GM23338 (cell line): ENCODE measurements at regions not wholly inside any gene's neighbourhood (a gene's known extent, or its start where the extent isn't known, plus 50 kb on each side); places are given as distances from the start of the nearest gene placed in this dataset.

Experiments used
- ATAC-seq: fragments of 200-7000 bp; cut with Tn5 transposase; 3 replicates; pipeline ENCODE4 v1.9.1; 2020
- DNase-seq: peaks from one replicate; pipeline ENCODE4 v3.0.0-alpha.2; 2015; ENCODE audit warnings: low spot score
- H2AFZ ChIP-seq: fragments of 200-600 bp; sonication (generic); 2 replicates; pipeline ENCODE4 v1.8.0; 2016; ENCODE audit warnings: antibody characterized with exemption, mild to moderate bottlenecking, moderate library complexity
- H3F3A ChIP-seq: fragments of 200-600 bp; sonication (generic); replicated peaks from 2 replicates; pipeline ENCODE4 v1.8.0; 2017; ENCODE audit warnings: antibody characterized with exemption, mixed run types, low read depth
- H3K27ac ChIP-seq: fragments of 200-600 bp; sonication (generic); 2 replicates; pipeline ENCODE4 v1.6.1; 2016; ENCODE audit warnings: low read depth
- H3K27me3 ChIP-seq: fragments of 200-600 bp; sonication (generic); 2 replicates; pipeline ENCODE4 v1.8.0; 2016; ENCODE audit warnings: mild to moderate bottlenecking, mixed run types, moderate library complexity; ENCODE audit not compliant: insufficient read depth
- H3K36me3 ChIP-seq: fragments of 200-600 bp; sonication (generic); 2 replicates; pipeline ENCODE4 v1.8.0; 2016; ENCODE audit warnings: mild to moderate bottlenecking; ENCODE audit not compliant: insufficient read depth
- H3K4me1 ChIP-seq: fragments of 200-600 bp; sonication (generic); 2 replicates; pipeline ENCODE4 v1.8.0; 2016; ENCODE audit warnings: mild to moderate bottlenecking, moderate library complexity; ENCODE audit not compliant: insufficient read depth
- H3K4me2 ChIP-seq: fragments of 200-600 bp; sonication (generic); 2 replicates; pipeline ENCODE4 v1.7.1; 2017; ENCODE audit warnings: mixed run types
- H3K4me3 ChIP-seq: fragments of 200-600 bp; sonication (generic); 2 replicates; pipeline ENCODE4 v1.6.1; 2016; ENCODE audit warnings: mixed run types
- H3K79me2 ChIP-seq: fragments of 200-600 bp; sonication (generic); replicated peaks from 2 replicates; pipeline ENCODE4 v1.8.0; 2017; ENCODE audit warnings: mild to moderate bottlenecking; ENCODE audit not compliant: insufficient read depth
- H3K9me2 ChIP-seq: fragments of 200-600 bp; sonication (generic); 2 replicates; pipeline ENCODE4 v1.8.0; 2017; ENCODE audit not compliant: insufficient read depth
- H4K20me1 ChIP-seq: fragments of 200-600 bp; sonication (generic); replicated peaks from 2 replicates; pipeline ENCODE4 v1.8.0; 2017; ENCODE audit warnings: mild to moderate bottlenecking; ENCODE audit not compliant: insufficient read depth
- H3K27ac Mint-ChIP-seq: 2 replicates; pipeline ENCODE4 v1.8.0; 2020; ENCODE audit warnings: inconsistent platforms, mild to moderate bottlenecking, moderate library complexity, mixed read lengths
- H3K27me3 Mint-ChIP-seq: 3 replicates; pipeline ENCODE4 v1.8.0; 2022; ENCODE audit warnings: low read depth, mild to moderate bottlenecking, moderate library complexity, mixed read lengths, inconsistent platforms; ENCODE audit not compliant: insufficient read depth, poor library complexity
- H3K36me3 Mint-ChIP-seq: 3 replicates; pipeline ENCODE4 v1.8.0; 2021; ENCODE audit warnings: low read depth, mild to moderate bottlenecking, inconsistent platforms, moderate library complexity, mixed read lengths
- H3K4me1 Mint-ChIP-seq: 3 replicates; pipeline ENCODE4 v1.8.0; 2020; ENCODE audit warnings: mild to moderate bottlenecking, inconsistent platforms, mixed read lengths
- H3K4me3 Mint-ChIP-seq: 3 replicates; pipeline ENCODE4 v1.8.0; 2021; ENCODE audit warnings: moderate library complexity, mild to moderate bottlenecking, inconsistent platforms, mixed read lengths
- H3K9me3 Mint-ChIP-seq: 3 replicates; pipeline ENCODE4 v1.8.0; 2020; ENCODE audit warnings: moderate library complexity, mild to moderate bottlenecking, inconsistent platforms, mixed read lengths
- CREB1 ChIP-seq: fragments of 250-450 bp; sonication (Bioruptor Pico); IDR thresholded peaks from 2 replicates; pipeline ENCODE4 v1.5.0; 2020; ENCODE audit warnings: low read depth, mild to moderate bottlenecking, moderate library complexity
- CTCF ChIP-seq, 2 experiments: fragments of 200-600 bp in 1 of 2; sonication (generic) in 1 of 2; conservative IDR thresholded peaks; 2 replicates each; pipeline versions ENCODE4 v1.5.1 to v1.6.1; 2016 to 2017; ENCODE audit warnings: antibody characterized with exemption in 2 of 2, low read depth in 2 of 2, mild to moderate bottlenecking in 2 of 2, moderate library complexity in 1 of 2
- ETS1 ChIP-seq: IDR thresholded peaks from 2 replicates; pipeline ENCODE4 v1.6.1; 2016; ENCODE audit warnings: antibody characterized with exemption
- EZH2 ChIP-seq: fragments of 200-600 bp; sonication (generic); IDR thresholded peaks from one replicate; pipeline ENCODE4 v1.8.0; 2017; ENCODE audit warnings: antibody characterized with exemption, mild to moderate bottlenecking, low read depth; ENCODE audit not compliant: unreplicated experiment
- EZH2phosphoT487 ChIP-seq: fragments of 200-600 bp; sonication (generic); IDR thresholded peaks from one replicate; pipeline ENCODE4 v1.8.1; 2018; ENCODE audit warnings: antibody characterized with exemption; ENCODE audit not compliant: unreplicated experiment
- JUNB ChIP-seq: IDR thresholded peaks from one replicate; pipeline ENCODE4 v1.6.1; 2016; ENCODE audit warnings: antibody characterized with exemption; ENCODE audit not compliant: unreplicated experiment
- NANOG ChIP-seq: IDR thresholded peaks from 2 replicates; pipeline ENCODE4 v1.6.1; 2016; ENCODE audit warnings: antibody characterized with exemption, borderline replicate concordance
- POLR2AphosphoS5 ChIP-seq: IDR thresholded peaks from 2 replicates; pipeline ENCODE4 v1.6.1; 2016; ENCODE audit warnings: antibody characterized with exemption, low read depth
- REST ChIP-seq: IDR thresholded peaks from one replicate; pipeline ENCODE4 v1.6.1; 2018; ENCODE audit warnings: antibody characterized with exemption; ENCODE audit not compliant: unreplicated experiment
- STAT1 ChIP-seq: IDR thresholded peaks from one replicate; pipeline ENCODE4 v1.6.1; 2016; ENCODE audit warnings: antibody characterized with exemption; ENCODE audit not compliant: unreplicated experiment
- ZNF114 ChIP-seq: fragments of 250-450 bp; sonication (Bioruptor Pico); IDR thresholded peaks from 2 replicates; pipeline ENCODE4 v1.5.0; 2020; ENCODE audit warnings: mild to moderate bottlenecking, moderate library complexity
- ZNF331 ChIP-seq: fragments of 250-450 bp; sonication (Bioruptor Pico); IDR thresholded peaks from 2 replicates; pipeline ENCODE4 v1.5.0; 2020; ENCODE audit warnings: low read depth, mild to moderate bottlenecking, moderate library complexity
- ZNF462 ChIP-seq: fragments of 250-450 bp; sonication (Bioruptor Pico); IDR thresholded peaks from 2 replicates; pipeline ENCODE4 v1.5.0; 2020; ENCODE audit warnings: mild to moderate bottlenecking, moderate library complexity

GRCh38 chr21:14678973-14679574, 133.0 kb upstream of the SAMSN1 start:
- DNase-seq (no peak), ATAC-seq (no peak)
- Histone ChIP-seq H3K4me2 (no peak overlapping the region), H3K4me1 (peaks cover 9% of the 10 kb centered on the region), H3F3A (no peaks in the 10 kb centered on the region), H3K27ac (no peak overlapping the region), H3K79me2 (no peaks in the 10 kb centered on the region), H4K20me1 (no peaks in the 10 kb centered on the region), H3K4me3 (no peak overlapping the region), H3K36me3 (no peaks in the 10 kb centered on the region), H2AFZ (no peak overlapping the region), H3K27me3 (no peaks in the 10 kb centered on the region), H3K9me2 (no peaks in the 10 kb centered on the region)
- Mint-ChIP-seq H3K9me3 (peaks cover 1% of the 10 kb centered on the region; the same call in 1 of the 3 replicates), H3K27me3 (peaks cover 2% of the 10 kb centered on the region), H3K36me3 (no peaks in the 10 kb centered on the region), H3K4me3 (no peak overlapping the region), H3K4me1 (peaks cover 14% of the 10 kb centered on the region), H3K27ac (no peak overlapping the region)
- TF ChIP-seq ZNF462 (CRISPR knock-in tag), result no peak
- TF ChIP-seq CTCF (conservative IDR thresholded peaks at IDR 0.05; ENCODE audit: low read depth in 2 of 2), result no peak
- TF ChIP-seq ZNF331 (CRISPR knock-in tag), result no peak
- no peak for TF ChIP-seq NANOG
- no peak for TF ChIP-seq ETS1
- no peak for TF ChIP-seq EZH2phosphoT487
- TF ChIP-seq STAT1, result no peak
- no peak for TF ChIP-seq CREB1 (CRISPR knock-in tag)
- TF ChIP-seq POLR2AphosphoS5, result no peak
- TF ChIP-seq ZNF114 (CRISPR knock-in tag), result no peak
- TF ChIP-seq REST, result no peak
- TF ChIP-seq EZH2, result no peak
- TF ChIP-seq JUNB, result no peak
